ENCODE measurements at regions not wholly inside any gene's neighbourhood (a gene's known extent, or its start where the extent isn't known, plus 50 kb on each side); places are given as distances from the start of the nearest gene placed in this dataset.

GRCh38 chr7:26438078-26438477 is 146.4 kb downstream of the SNX10 start:
- CTCF ChIA-PET, result interaction anchor here (1.0 to 1.2 kb wide), 2 partner anchors 26 to 62 kb away, joined by 3 to 6 read pairs; no protein-coding TSS in a partner anchor
- Histone ChIP-seq H3K27ac (ENCODE audit: control insufficient read depth, insufficient read depth) (no peak overlapping the region), H3K36me3 (ENCODE audit: control insufficient read depth in 2 of 2, insufficient read depth in 2 of 2, low read length in 1 of 2) (no peaks in the 10 kb centered on the region), H3K9me3 (replicated peaks; ENCODE audit: control insufficient read depth, insufficient read depth, low read length) (no peaks in the 10 kb centered on the region; the same call in 2 of the 3 replicates), H3K4me2 (ENCODE audit: control insufficient read depth, insufficient read depth) (no peak overlapping the region), H2AFZ (ENCODE audit: control insufficient read depth, low read depth, low read length) (no peak overlapping the region), H3K79me2 (ENCODE audit: control insufficient read depth, insufficient read depth, low read length) (no peaks in the 10 kb centered on the region), H3K4me3 (no peak overlapping the region), H3K27me3 (replicated peaks in 1 of 2; ENCODE audit: control insufficient read depth in 2 of 2, insufficient read depth in 2 of 2, low read length in 1 of 2) (peaks cover 0 to 3% of the 10 kb centered on the region in 2 experiments; a peak in 1 of 4 replicates), H4K20me1 (ENCODE audit: control insufficient read depth, insufficient read depth) (no peaks in the 10 kb centered on the region), H3K9ac (ENCODE audit: control insufficient read depth, insufficient read depth, low read length) (no peak overlapping the region), H3K4me1 (ENCODE audit: control insufficient read depth, insufficient read depth, low read length) (no peaks in the 10 kb centered on the region)
- 76% methylated on average over 1 of the region's 1 CpG for whole genome bisulfite sequencing (ENCODE audit: insufficient coverage, insufficient replicate concordance, low lambda C conversion rate, missing lambda C conversion rate)
- no TSS peak for BruUV-seq (replicated peaks)
- RAD21 ChIA-PET (ENCODE audit: unreplicated experiment), result no interaction called here
- FAIRE-seq (peak; percentile 13), ATAC-seq (no peak), DNase-seq (ENCODE audit: low read depth, low spot score) (no peak)
- intact Hi-C loops (cut with micrococcal nuclease; ENCODE audit: unreplicated experiment) (no loop called here), in situ Hi-C loops (cut with MboI) (no loop called here)
- POLR2A ChIA-PET, result no interaction called here
- no peak for TF ChIP-seq SREBF1 (IDR thresholded peaks at IDR 0.05; ENCODE audit: low read length)
- TF ChIP-seq JUND (IDR thresholded peaks at IDR 0.05; ENCODE audit: low read depth, low read length), result no peak
- TF ChIP-seq NRF1 (conservative IDR thresholded peaks at IDR 0.05; ENCODE audit: low read depth, low read length), result no peak
- TF ChIP-seq IRF3 (IDR thresholded peaks at IDR 0.05), result no peak
- TF ChIP-seq E4F1 (IDR thresholded peaks at IDR 0.05; ENCODE audit: borderline replicate concordance, partially characterized antibody), result no peak
- no peak for TF ChIP-seq EED (IDR thresholded peaks at IDR 0.05; ENCODE audit: low read depth)
- TF ChIP-seq FOS (IDR thresholded peaks at IDR 0.05; ENCODE audit: borderline replicate concordance, extremely low read depth, insufficient read length), result no peak
- no peak for TF ChIP-seq RFX5 (IDR thresholded peaks at IDR 0.05; ENCODE audit: low read depth, low read length)
- TF ChIP-seq POU2F2 (IDR thresholded peaks at IDR 0.05; ENCODE audit: borderline replicate concordance, low read depth, low read length), result no peak
- no peak for TF ChIP-seq RELB (IDR thresholded peaks at IDR 0.05; ENCODE audit: low read depth)
- no peak for TF ChIP-seq NFIC (IDR thresholded peaks at IDR 0.05; ENCODE audit: low read depth, low read length)
- TF ChIP-seq PRDM15 (CRISPR knock-in tag; IDR thresholded peaks at IDR 0.05), result no peak
- TF ChIP-seq SUZ12 (IDR thresholded peaks at IDR 0.05; ENCODE audit: unreplicated experiment), result no peak
- no peak for TF ChIP-seq POLR2A (IDR thresholded peaks at IDR 0.05; ENCODE audit: low read depth, low read length)
- TF ChIP-seq MTA3 (IDR thresholded peaks at IDR 0.05; ENCODE audit: borderline replicate concordance, low read length), result no peak
- SMC1A ChIA-PET (ENCODE audit: uncharacterized antibody, unreplicated experiment), result interaction anchor here (0.7 to 1.6 kb wide), 4 partner anchors 12 to 412 kb away, joined by 3 read pairs; partner anchors contain the start of gene SNX10

Data from GM12878 (cell line).